ENCODE measurements at regions not wholly inside any gene's neighbourhood (a gene's known extent, or its start where the extent isn't known, plus 50 kb on each side); places are given as distances from the start of the nearest gene placed in this dataset.

DNA sequence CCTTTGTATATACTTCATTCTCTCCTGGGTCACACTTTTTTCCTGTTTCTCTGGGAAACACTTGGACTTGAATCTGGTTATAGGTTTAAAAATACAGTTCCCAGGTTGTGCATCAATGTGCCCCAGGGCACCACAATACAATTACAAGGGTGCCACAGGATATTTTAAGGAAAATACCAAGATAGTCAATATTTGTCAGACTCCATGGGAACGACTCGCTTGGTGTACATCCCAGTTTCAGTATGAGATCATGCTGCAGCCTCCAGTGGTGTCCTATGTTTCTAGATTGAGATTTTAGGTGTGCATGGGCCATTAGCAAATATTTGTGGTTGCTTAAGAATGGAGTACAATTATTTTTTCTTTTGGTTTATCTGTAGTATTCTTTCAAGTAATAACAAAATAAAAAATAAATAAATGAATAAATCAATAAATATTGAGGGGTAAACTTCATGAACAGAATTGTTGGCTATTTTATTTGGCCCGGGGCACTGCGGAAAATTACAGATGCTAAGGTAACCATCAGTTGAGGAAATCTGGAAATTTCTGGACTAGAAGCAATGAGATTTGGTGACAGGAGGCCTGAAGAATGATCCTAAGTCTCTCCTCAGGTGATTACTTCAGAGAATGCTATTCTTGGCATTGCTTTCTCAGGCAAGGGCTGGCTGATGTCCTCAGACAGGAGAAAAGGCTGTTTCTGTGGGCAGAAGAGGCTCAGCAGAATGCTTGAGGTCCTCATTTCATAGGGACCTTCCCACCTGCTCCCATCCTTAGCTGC is 649.3 kb upstream of the SOX11 start:
- Histone ChIP-seq H3K4me1 (ENCODE audit: control insufficient read depth, insufficient read depth, low read length) (no peaks in the 10 kb centered on the region), H3K79me2 (ENCODE audit: control insufficient read depth, insufficient read depth, low read length) (no peaks in the 10 kb centered on the region), H3K4me2 (ENCODE audit: control insufficient read depth, insufficient read depth) (no peak overlapping the region), H3K36me3 (ENCODE audit: control insufficient read depth in 2 of 2, insufficient read depth in 2 of 2, low read length in 1 of 2) (no peaks in the 10 kb centered on the region), H3K9ac (ENCODE audit: control insufficient read depth, insufficient read depth, low read length) (no peak overlapping the region), H3K4me3 (no peak overlapping the region), H3K9me3 (replicated peaks; ENCODE audit: control insufficient read depth, insufficient read depth, low read length) (no peaks in the 10 kb centered on the region), H4K20me1 (ENCODE audit: control insufficient read depth, insufficient read depth) (no peaks in the 10 kb centered on the region), H2AFZ (ENCODE audit: control insufficient read depth, low read depth, low read length) (no peak overlapping the region), H3K27ac (ENCODE audit: control insufficient read depth, insufficient read depth) (no peak overlapping the region), H3K27me3 (replicated peaks in 1 of 2; ENCODE audit: control insufficient read depth in 2 of 2, insufficient read depth in 2 of 2, low read length in 1 of 2) (no peaks in the 10 kb centered on the region)
- intact Hi-C loops (cut with micrococcal nuclease; ENCODE audit: unreplicated experiment) = no loop called here
- 18% methylated on average over 4 of the region's 4 CpGs for WGBS (ENCODE audit: insufficient coverage, insufficient replicate concordance, low lambda C conversion rate, missing lambda C conversion rate)
- no TSS peak for BruUV-seq (replicated peaks)
- ChIA-PET RAD21 (ENCODE audit: unreplicated experiment) (no interaction called here), SMC1A (ENCODE audit: uncharacterized antibody, unreplicated experiment) (no interaction called here), POLR2A (no interaction called here), CTCF (no interaction called here)
- DNase-seq (ENCODE audit: low read depth, low spot score) = no peak
- no peak for FAIRE-seq
- in situ Hi-C loops (cut with MboI) = no loop called here
- no peak for ATAC-seq
- TF ChIP-seq CBFB (IDR thresholded peaks at IDR 0.05; ENCODE audit: low read depth) (no peak), NFYA (IDR thresholded peaks at IDR 0.05; ENCODE audit: borderline replicate concordance, low read depth, low read length) (no peak), MYC (IDR thresholded peaks at IDR 0.05; ENCODE audit: insufficient read depth, insufficient read length, insufficient replicate concordance, low read length, severe bottlenecking) (no peak)

GRCh38 chr2:5051300-5051699 is 640.9 kb upstream of the SOX11 start:
- no peaks in the 10 kb centered on the region for H3K27me3 ChIP-seq (replicated peaks in 1 of 2; ENCODE audit: control insufficient read depth in 2 of 2, insufficient read depth in 2 of 2, low read length in 1 of 2)
- ATAC-seq = no peak
- RAD21 ChIA-PET (ENCODE audit: unreplicated experiment) = no interaction called here
- TF ChIP-seq, protein P1, sequence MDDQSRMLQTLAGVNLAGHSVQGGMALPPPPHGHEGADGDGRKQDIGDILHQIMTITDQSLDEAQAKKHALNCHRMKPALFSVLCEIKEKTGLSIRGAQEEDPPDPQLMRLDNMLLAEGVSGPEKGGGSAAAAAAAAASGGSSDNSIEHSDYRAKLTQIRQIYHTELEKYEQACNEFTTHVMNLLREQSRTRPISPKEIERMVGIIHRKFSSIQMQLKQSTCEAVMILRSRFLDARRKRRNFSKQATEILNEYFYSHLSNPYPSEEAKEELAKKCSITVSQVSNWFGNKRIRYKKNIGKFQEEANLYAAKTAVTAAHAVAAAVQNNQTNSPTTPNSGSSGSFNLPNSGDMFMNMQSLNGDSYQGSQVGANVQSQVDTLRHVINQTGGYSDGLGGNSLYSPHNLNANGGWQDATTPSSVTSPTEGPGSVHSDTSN (IDR thresholded peaks at IDR 0.05; ENCODE audit: insufficient replicate concordance, low read depth, low read length) = no peak
- TF ChIP-seq E2F4 (IDR thresholded peaks at IDR 0.05; ENCODE audit: low read depth, low read length) (no peak), HDAC6 (IDR thresholded peaks at IDR 0.05; ENCODE audit: unreplicated experiment) (no peak), MTA2 (IDR thresholded peaks at IDR 0.05; ENCODE audit: low read depth) (no peak), ATF7 (IDR thresholded peaks at IDR 0.05; ENCODE audit: low read depth) (no peak), RAD51 (IDR thresholded peaks at IDR 0.05) (no peak), CREB1 (IDR thresholded peaks at IDR 0.05; ENCODE audit: low read depth) (no peak), ZNF24 (IDR thresholded peaks at IDR 0.05) (no peak)
- TF ChIP-seq, protein P2, sequence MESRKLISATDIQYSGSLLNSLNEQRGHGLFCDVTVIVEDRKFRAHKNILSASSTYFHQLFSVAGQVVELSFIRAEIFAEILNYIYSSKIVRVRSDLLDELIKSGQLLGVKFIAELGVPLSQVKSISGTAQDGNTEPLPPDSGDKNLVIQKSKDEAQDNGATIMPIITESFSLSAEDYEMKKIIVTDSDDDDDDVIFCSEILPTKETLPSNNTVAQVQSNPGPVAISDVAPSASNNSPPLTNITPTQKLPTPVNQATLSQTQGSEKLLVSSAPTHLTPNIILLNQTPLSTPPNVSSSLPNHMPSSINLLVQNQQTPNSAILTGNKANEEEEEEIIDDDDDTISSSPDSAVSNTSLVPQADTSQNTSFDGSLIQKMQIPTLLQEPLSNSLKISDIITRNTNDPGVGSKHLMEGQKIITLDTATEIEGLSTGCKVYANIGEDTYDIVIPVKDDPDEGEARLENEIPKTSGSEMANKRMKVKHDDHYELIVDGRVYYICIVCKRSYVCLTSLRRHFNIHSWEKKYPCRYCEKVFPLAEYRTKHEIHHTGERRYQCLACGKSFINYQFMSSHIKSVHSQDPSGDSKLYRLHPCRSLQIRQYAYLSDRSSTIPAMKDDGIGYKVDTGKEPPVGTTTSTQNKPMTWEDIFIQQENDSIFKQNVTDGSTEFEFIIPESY (IDR thresholded peaks at IDR 0.05) = no peak
- SMC1A ChIA-PET (ENCODE audit: uncharacterized antibody, unreplicated experiment) = no interaction called here
- POLR2A ChIA-PET = no interaction called here
- H3K36me3 ChIP-seq (ENCODE audit: control insufficient read depth in 2 of 2, insufficient read depth in 2 of 2, low read length in 1 of 2) = no peaks in the 10 kb centered on the region
- intact Hi-C loops (cut with micrococcal nuclease; ENCODE audit: unreplicated experiment) (no loop called here), in situ Hi-C loops (cut with MboI) (no loop called here)
- CTCF ChIA-PET = no interaction called here
- no peaks in the 10 kb centered on the region for H3K4me1 ChIP-seq (ENCODE audit: control insufficient read depth, insufficient read depth, low read length)
- H2AFZ ChIP-seq (ENCODE audit: control insufficient read depth, low read depth, low read length) = no peak overlapping the region
- H3K9ac ChIP-seq (ENCODE audit: control insufficient read depth, insufficient read depth, low read length) = no peak overlapping the region
- DNase-seq (ENCODE audit: low read depth, low spot score) = no peak
- H3K4me3 ChIP-seq = no peak overlapping the region
- no peak overlapping the region for H3K27ac ChIP-seq (ENCODE audit: control insufficient read depth, insufficient read depth)
- WGBS (ENCODE audit: insufficient coverage, insufficient replicate concordance, low lambda C conversion rate, missing lambda C conversion rate) = 0% methylated on average over 2 of the region's 2 CpGs
- H4K20me1 ChIP-seq (ENCODE audit: control insufficient read depth, insufficient read depth) = no peaks in the 10 kb centered on the region
- BruUV-seq (replicated peaks) = no TSS peak
- FAIRE-seq = no peak
- H3K4me2 ChIP-seq (ENCODE audit: control insufficient read depth, insufficient read depth) = no peak overlapping the region
- H3K79me2 ChIP-seq (ENCODE audit: control insufficient read depth, insufficient read depth, low read length) = no peaks in the 10 kb centered on the region
- no peaks in the 10 kb centered on the region for H3K9me3 ChIP-seq (replicated peaks; ENCODE audit: control insufficient read depth, insufficient read depth, low read length)

All from GM12878 (cell line).